ENCODE measurements at regions not wholly inside any gene's neighbourhood (a gene's known extent, or its start where the extent isn't known, plus 50 kb on each side); places are given as distances from the start of the nearest gene placed in this dataset.

DNA sequence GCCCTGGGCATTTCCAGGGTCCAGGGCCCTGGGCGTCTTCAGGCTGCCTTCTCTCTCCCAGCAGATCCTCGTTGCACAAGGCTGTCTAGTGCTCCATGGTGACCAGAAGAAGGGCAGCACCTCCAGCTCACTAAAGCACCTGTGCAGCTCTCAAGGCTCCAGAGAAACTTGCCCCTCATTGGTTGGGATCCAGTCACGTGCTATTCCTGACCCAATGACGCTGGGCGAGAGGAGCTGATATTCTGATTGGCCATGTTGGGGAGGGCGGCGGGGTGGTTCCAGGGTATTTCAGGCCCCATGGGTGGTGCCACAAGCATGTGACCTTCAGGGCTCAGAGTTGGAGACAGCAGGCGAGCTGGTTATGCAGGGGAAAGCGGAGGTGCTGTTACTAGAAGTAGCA lies 309.1 kb downstream of the TOX3 start:
- TF ChIP-seq CSDC2 (CRISPR knock-in tag; IDR thresholded peaks at IDR 0.05) (no peak), BACH2 (CRISPR knock-in tag; IDR thresholded peaks at IDR 0.05; ENCODE audit: borderline replicate concordance) (no peak), TOX (CRISPR knock-in tag; IDR thresholded peaks at IDR 0.05; ENCODE audit: borderline replicate concordance) (no peak), ZNF8 (CRISPR knock-in tag; IDR thresholded peaks at IDR 0.05) (no peak), ZFP30 (CRISPR knock-in tag; IDR thresholded peaks at IDR 0.05) (no peak), RARB (CRISPR knock-in tag; IDR thresholded peaks at IDR 0.05) (no peak), TCF4 (CRISPR knock-in tag; IDR thresholded peaks at IDR 0.05; ENCODE audit: borderline replicate concordance) (no peak), SNAI2 (CRISPR knock-in tag; IDR thresholded peaks at IDR 0.05) (no peak), ISL1 (CRISPR knock-in tag; IDR thresholded peaks at IDR 0.05) (no peak)
- TF ChIP-seq, protein P1, sequence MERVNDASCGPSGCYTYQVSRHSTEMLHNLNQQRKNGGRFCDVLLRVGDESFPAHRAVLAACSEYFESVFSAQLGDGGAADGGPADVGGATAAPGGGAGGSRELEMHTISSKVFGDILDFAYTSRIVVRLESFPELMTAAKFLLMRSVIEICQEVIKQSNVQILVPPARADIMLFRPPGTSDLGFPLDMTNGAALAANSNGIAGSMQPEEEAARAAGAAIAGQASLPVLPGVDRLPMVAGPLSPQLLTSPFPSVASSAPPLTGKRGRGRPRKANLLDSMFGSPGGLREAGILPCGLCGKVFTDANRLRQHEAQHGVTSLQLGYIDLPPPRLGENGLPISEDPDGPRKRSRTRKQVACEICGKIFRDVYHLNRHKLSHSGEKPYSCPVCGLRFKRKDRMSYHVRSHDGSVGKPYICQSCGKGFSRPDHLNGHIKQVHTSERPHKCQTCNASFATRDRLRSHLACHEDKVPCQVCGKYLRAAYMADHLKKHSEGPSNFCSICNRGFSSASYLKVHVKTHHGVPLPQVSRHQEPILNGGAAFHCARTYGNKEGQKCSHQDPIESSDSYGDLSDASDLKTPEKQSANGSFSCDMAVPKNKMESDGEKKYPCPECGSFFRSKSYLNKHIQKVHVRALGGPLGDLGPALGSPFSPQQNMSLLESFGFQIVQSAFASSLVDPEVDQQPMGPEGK (CRISPR knock-in tag; IDR thresholded peaks at IDR 0.05; ENCODE audit: borderline replicate concordance) = no peak
- TF ChIP-seq, protein P2, sequence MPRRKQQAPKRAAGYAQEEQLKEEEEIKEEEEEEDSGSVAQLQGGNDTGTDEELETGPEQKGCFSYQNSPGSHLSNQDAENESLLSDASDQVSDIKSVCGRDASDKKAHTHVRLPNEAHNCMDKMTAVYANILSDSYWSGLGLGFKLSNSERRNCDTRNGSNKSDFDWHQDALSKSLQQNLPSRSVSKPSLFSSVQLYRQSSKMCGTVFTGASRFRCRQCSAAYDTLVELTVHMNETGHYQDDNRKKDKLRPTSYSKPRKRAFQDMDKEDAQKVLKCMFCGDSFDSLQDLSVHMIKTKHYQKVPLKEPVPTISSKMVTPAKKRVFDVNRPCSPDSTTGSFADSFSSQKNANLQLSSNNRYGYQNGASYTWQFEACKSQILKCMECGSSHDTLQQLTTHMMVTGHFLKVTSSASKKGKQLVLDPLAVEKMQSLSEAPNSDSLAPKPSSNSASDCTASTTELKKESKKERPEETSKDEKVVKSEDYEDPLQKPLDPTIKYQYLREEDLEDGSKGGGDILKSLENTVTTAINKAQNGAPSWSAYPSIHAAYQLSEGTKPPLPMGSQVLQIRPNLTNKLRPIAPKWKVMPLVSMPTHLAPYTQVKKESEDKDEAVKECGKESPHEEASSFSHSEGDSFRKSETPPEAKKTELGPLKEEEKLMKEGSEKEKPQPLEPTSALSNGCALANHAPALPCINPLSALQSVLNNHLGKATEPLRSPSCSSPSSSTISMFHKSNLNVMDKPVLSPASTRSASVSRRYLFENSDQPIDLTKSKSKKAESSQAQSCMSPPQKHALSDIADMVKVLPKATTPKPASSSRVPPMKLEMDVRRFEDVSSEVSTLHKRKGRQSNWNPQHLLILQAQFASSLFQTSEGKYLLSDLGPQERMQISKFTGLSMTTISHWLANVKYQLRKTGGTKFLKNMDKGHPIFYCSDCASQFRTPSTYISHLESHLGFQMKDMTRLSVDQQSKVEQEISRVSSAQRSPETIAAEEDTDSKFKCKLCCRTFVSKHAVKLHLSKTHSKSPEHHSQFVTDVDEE (CRISPR knock-in tag; IDR thresholded peaks at IDR 0.05) = no peak
